Endothelial cell of umbilical vein (primary cell): ENCODE measurements at regions not wholly inside any gene's neighbourhood (a gene's known extent, or its start where the extent isn't known, plus 50 kb on each side); places are given as distances from the start of the nearest gene placed in this dataset.

Experiments used
- BruUV-seq: library from RNA; stranded (reverse); fragments of 400-500 nt; replicated peaks from 2 replicates; lab custom pipeline; 2021; lab: Mats Ljungman, UMichigan
- CTCF ChIA-PET: fragments of 300-600, 350-600 bp; sonication (Branson Sonifier 250); formaldehyde crosslinking; loops from one replicate; lab custom pipeline; 2021; ENCODE audit warnings: antibody characterized with exemption, inconsistent platforms; lab: Charles Lee
- POLR2A ChIA-PET: fragments of 300-600, 350-600 bp; sonication (Branson Sonifier 250); formaldehyde crosslinking; loops from one replicate; lab custom pipeline; 2021; ENCODE audit warnings: antibody characterized with exemption, inconsistent platforms; lab: Charles Lee
- DNase-seq: peaks from one replicate; pipeline ENCODE4 v3.0.0-alpha.2; 2011; ENCODE audit warnings: low read depth, low spot score
- FAIRE-seq: peaks from 2 replicates; lab custom pipeline; 2011; peaks lifted over from hg19 to GRCh38; lab: Jason Lieb, UNC
- H2AFZ ChIP-seq: 2 replicates; pipeline ENCODE4 v1.6.0; 2012; ENCODE audit warnings: low read depth, low read length, control low read depth, inconsistent platforms
- H3K27ac ChIP-seq: 2 replicates; pipeline ENCODE4 v1.5.1; 2011; ENCODE audit warnings: low read depth, mild to moderate bottlenecking, control low read depth, low read length, moderate library complexity; ENCODE audit not compliant: insufficient read depth
- H3K27me3 ChIP-seq, 2 experiments: 2 replicates each; pipeline versions ENCODE4 v1.6.0 to v1.6.1; 2011; ENCODE audit warnings: low read length in 2 of 2, mixed read lengths in 1 of 2; ENCODE audit not compliant: control insufficient read depth in 2 of 2, insufficient read depth in 2 of 2
- H3K36me3 ChIP-seq, 2 experiments: 2 replicates in 1 of 2; 3 replicates in 1 of 2; pipeline ENCODE4 v1.5.1; 2011; ENCODE audit warnings: low read length in 2 of 2, mild to moderate bottlenecking in 1 of 2, moderate library complexity in 1 of 2; ENCODE audit not compliant: control insufficient read depth in 2 of 2, insufficient read depth in 2 of 2; ENCODE audit errors: extremely low read depth in 1 of 2
- H3K4me1 ChIP-seq: 3 replicates; pipeline ENCODE4 v1.5.1; 2011; ENCODE audit warnings: mild to moderate bottlenecking, low read length; ENCODE audit not compliant: control insufficient read depth, insufficient read depth; ENCODE audit errors: extremely low read depth
- H3K4me2 ChIP-seq: 2 replicates; pipeline ENCODE4 v1.6.1; 2011; ENCODE audit warnings: low read length, control low read depth, mixed read lengths; ENCODE audit not compliant: insufficient read depth
- H3K4me3 ChIP-seq, 3 experiments: fragments of 200-600 bp in 1 of 3; sonication (generic), shearing (Covaris generic) in 1 of 3; replicated peaks in 1 of 3; 2 replicates each; pipeline ENCODE4 v1.5.1; 2011 to 2016; ENCODE audit warnings: control low read depth in 3 of 3, low read length in 3 of 3, mild to moderate bottlenecking in 2 of 3, inconsistent platforms in 1 of 3, low read depth in 1 of 3, moderate library complexity in 1 of 3; ENCODE audit not compliant: insufficient read depth in 1 of 3
- H3K79me2 ChIP-seq: 2 replicates; pipeline ENCODE4 v1.6.0; 2012; ENCODE audit warnings: low read length, inconsistent platforms; ENCODE audit not compliant: control insufficient read depth, insufficient read depth
- H3K9ac ChIP-seq: replicated peaks from 2 replicates; pipeline ENCODE3; 2011; ENCODE audit warnings: low read length, control low read depth; ENCODE audit not compliant: insufficient read depth; ENCODE audit errors: extremely low read depth
- H3K9me1 ChIP-seq: replicated peaks from 3 replicates; pipeline ENCODE4 v1.6.0; 2011; ENCODE audit warnings: mild to moderate bottlenecking, low read length; ENCODE audit not compliant: control insufficient read depth, insufficient read depth; ENCODE audit errors: extremely low read depth
- H3K9me3 ChIP-seq: replicated peaks from 2 replicates; pipeline ENCODE4 v1.5.1; 2012; ENCODE audit warnings: low read length, inconsistent platforms; ENCODE audit not compliant: control insufficient read depth, insufficient read depth
- H4K20me1 ChIP-seq: replicated peaks from 2 replicates; pipeline ENCODE3; 2011; ENCODE audit warnings: mild to moderate bottlenecking, low read length; ENCODE audit not compliant: control insufficient read depth, insufficient read depth; ENCODE audit errors: extremely low read depth
- CTCF ChIP-seq, 2 donors: IDR thresholded peaks; 1 replicate in 1 of 2; 2 replicates in 1 of 2; pipeline ENCODE4 v1.5.1; 2011; ENCODE audit warnings: low read length in 2 of 2, mild to moderate bottlenecking in 2 of 2, moderate library complexity in 2 of 2, control low read depth in 1 of 2, inconsistent platforms in 1 of 2, low read depth in 1 of 2; ENCODE audit not compliant: insufficient read depth in 1 of 2; ENCODE audit errors: extremely low read depth in 1 of 2
- EZH2 ChIP-seq: IDR thresholded peaks from 2 replicates; pipeline ENCODE4 v1.6.1; 2012; ENCODE audit warnings: borderline replicate concordance, low read depth, mild to moderate bottlenecking, moderate library complexity, low read length, inconsistent platforms; ENCODE audit not compliant: severe bottlenecking
- FOS ChIP-seq: IDR thresholded peaks from 2 replicates; pipeline ENCODE4 v1.6.1; 2011; ENCODE audit warnings: mild to moderate bottlenecking, low read length, moderate library complexity, borderline replicate concordance; ENCODE audit not compliant: insufficient read depth
- GATA2 ChIP-seq: IDR thresholded peaks from 2 replicates; pipeline ENCODE4 v1.7.0; 2011; ENCODE audit warnings: low read depth, mild to moderate bottlenecking, moderate library complexity, mixed read lengths, low read length; ENCODE audit not compliant: insufficient read length, insufficient read depth
- JUN ChIP-seq: IDR thresholded peaks from 2 replicates; pipeline ENCODE4 v1.6.1; 2011; ENCODE audit warnings: borderline replicate concordance, low read depth; ENCODE audit not compliant: insufficient read length, insufficient read depth
- MYC ChIP-seq: IDR thresholded peaks from one replicate; pipeline ENCODE4 v1.6.1; 2011; ENCODE audit warnings: mild to moderate bottlenecking, low read depth, low read length
- POLR2A ChIP-seq: IDR thresholded peaks from 2 replicates; pipeline ENCODE4 v1.6.1; 2012; ENCODE audit warnings: low read depth, mild to moderate bottlenecking, control low read depth, low read length
- POLR2AphosphoS5 ChIP-seq: IDR thresholded peaks from 2 replicates; pipeline ENCODE4 v1.6.1; 2012; ENCODE audit warnings: low read depth, mild to moderate bottlenecking, control low read depth, low read length, moderate library complexity; ENCODE audit not compliant: insufficient read depth
- dilution Hi-C: fragments of 300-500 bp; cut with MboI; formaldehyde crosslinking; loops from one replicate; pipeline ENCODE4 v1.15.0; 2019; ENCODE audit warnings: low sequenced_read_pairs; ENCODE audit not compliant: extremely low pct_ligation_motif_present
- intact Hi-C: fragments of 100-400 bp; cut with micrococcal nuclease; formaldehyde crosslinking; loops from one replicate; pipeline ENCODE4 v1.10.0; 2022
- TF ChIP-seq, protein P1 (sequence below): IDR thresholded peaks from 2 replicates; pipeline ENCODE4 v1.6.1; 2011; ENCODE audit not compliant: insufficient read depth, insufficient read length

GRCh38 chr18:76179257-76179656, 315.8 kb downstream of the ZNF516 start:
- Histone ChIP-seq H3K9me3 (peaks cover 9% of the 10 kb centered on the region), H3K79me2 (no peaks in the 10 kb centered on the region), H3K4me2 (no peak overlapping the region), H3K36me3 (no peaks in the 10 kb centered on the region), H3K27ac (no peak overlapping the region), H3K9ac (no peak overlapping the region), H3K4me1 (no peaks in the 10 kb centered on the region), H4K20me1 (no peaks in the 10 kb centered on the region), H3K4me3 (no peak overlapping the region), H3K9me1 (no peaks in the 10 kb centered on the region), H2AFZ (no peak overlapping the region), H3K27me3 (no peaks in the 10 kb centered on the region)
- intact Hi-C loops: no loop called here
- TF ChIP-seq EZH2 (no peak), FOS (no peak), JUN (no peak), POLR2A (no peak), CTCF (IDR thresholded peaks at IDR 0.05; ENCODE audit: extremely low read depth in 1 of 2, insufficient read depth in 1 of 2, low read depth in 1 of 2, low read length in 2 of 2) (no peak), GATA2 (no peak), MYC (no peak), POLR2AphosphoS5 (no peak)
- TF ChIP-seq, protein P1, sequence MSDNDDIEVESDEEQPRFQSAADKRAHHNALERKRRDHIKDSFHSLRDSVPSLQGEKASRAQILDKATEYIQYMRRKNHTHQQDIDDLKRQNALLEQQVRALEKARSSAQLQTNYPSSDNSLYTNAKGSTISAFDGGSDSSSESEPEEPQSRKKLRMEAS: no peak
- FAIRE-seq (no peak), DNase-seq (no peak)
- ChIA-PET POLR2A (no interaction called here), CTCF (no interaction called here)
- dilution Hi-C loops: no loop called here
- no TSS peak for BruUV-seq
